T-cell (primary cell): ENCODE measurements at regions not wholly inside any gene's neighbourhood (a gene's known extent, or its start where the extent isn't known, plus 50 kb on each side); places are given as distances from the start of the nearest gene placed in this dataset.

Source experiments
- ATAC-seq, 4 experiments: fragments of 200-7000 bp in 3 of 4; fragments of 150-1000 bp in 1 of 4; cut with Tn5 transposase; replicated peaks in 1 of 4; 1 replicate in 3 of 4; 2 replicates in 1 of 4; pipeline ENCODE4 v1.10.0; 2021; ENCODE audit warnings: moderate library complexity in 3 of 4, mild to moderate bottlenecking in 2 of 4, moderate number of reproducible peaks in 1 of 4
- CTCF ChIA-PET, 2 donors: fragments of 300-600 bp; sonication (Branson Sonifier 250); formaldehyde crosslinking; loops; one replicate each; lab custom pipeline; 2022; ENCODE audit warnings: antibody characterized with exemption in 2 of 2; lab: Charles Lee
- POLR2A ChIA-PET, 2 donors: fragments of 300-600 bp; sonication (Branson Sonifier 250); formaldehyde crosslinking; loops; one replicate each; lab custom pipeline; 2022; ENCODE audit warnings: antibody characterized with exemption in 2 of 2; lab: Charles Lee
- DNase-seq, 35 experiments: peaks; one replicate each; pipeline versions ENCODE4 v3.0.0 to v3.0.0-alpha.2; 2013 to 2023
- H3K27ac ChIP-seq: one replicate; pipeline ENCODE4 v1.5.1; 2013; ENCODE audit warnings: low read length
- H3K27me3 ChIP-seq, 2 experiments: replicated peaks in 1 of 2; 1 replicate in 1 of 2; 2 replicates in 1 of 2; pipeline versions ENCODE4 v1.6.1 to v1.7.0; 2013; ENCODE audit warnings: low read length in 1 of 2, mixed read lengths in 1 of 2; ENCODE audit not compliant: control insufficient read depth in 2 of 2, insufficient read depth in 2 of 2; ENCODE audit errors: extremely low read depth in 1 of 2
- H3K36me3 ChIP-seq, 2 donors: 1 replicate in 1 of 2; 2 replicates in 1 of 2; pipeline versions ENCODE4 v1.6.1 to v1.7.0; 2013; ENCODE audit warnings: low read length in 1 of 2; ENCODE audit not compliant: control insufficient read depth in 2 of 2, insufficient read depth in 1 of 2; ENCODE audit errors: extremely low read depth in 1 of 2
- H3K4me1 ChIP-seq, 2 experiments: 1 replicate in 1 of 2; 2 replicates in 1 of 2; pipeline versions ENCODE4 v1.6.1 to v1.7.0; 2013; ENCODE audit warnings: low read length in 2 of 2, mixed read lengths in 1 of 2; ENCODE audit not compliant: insufficient read depth in 2 of 2, control insufficient read depth in 1 of 2; ENCODE audit errors: extremely low read depth in 1 of 2
- H3K4me3 ChIP-seq, 2 donors: 1 replicate in 1 of 2; 2 replicates in 1 of 2; pipeline versions ENCODE4 v1.5.1 to v1.7.0; 2013; ENCODE audit warnings: mild to moderate bottlenecking in 2 of 2, low read length in 1 of 2, moderate library complexity in 1 of 2; ENCODE audit not compliant: control insufficient read depth in 1 of 2; ENCODE audit errors: extremely low read depth in 1 of 2
- H3K9me3 ChIP-seq: 2 replicates; pipeline ENCODE4 v1.7.0; 2013
- H3K27ac Mint-ChIP-seq, 2 donors: one replicate each; pipeline ENCODE4 v1.8.0; 2020 to 2021; ENCODE audit warnings: mild to moderate bottlenecking in 2 of 2, mixed read lengths in 2 of 2
- H3K27me3 Mint-ChIP-seq, 2 donors: one replicate each; pipeline ENCODE4 v1.8.0; 2021 to 2022; ENCODE audit warnings: mixed read lengths in 2 of 2
- H3K36me3 Mint-ChIP-seq: one replicate; pipeline ENCODE4 v1.8.0; 2021; ENCODE audit warnings: mixed read lengths
- H3K4me1 Mint-ChIP-seq, 3 donors: one replicate each; pipeline ENCODE4 v1.8.0; 2020 to 2022; ENCODE audit warnings: mixed read lengths in 3 of 3, mild to moderate bottlenecking in 1 of 3
- H3K4me3 Mint-ChIP-seq, 3 donors: one replicate each; pipeline ENCODE4 v1.8.0; 2020 to 2022; ENCODE audit warnings: mild to moderate bottlenecking in 3 of 3, mixed read lengths in 3 of 3, moderate library complexity in 3 of 3
- H3K9me3 Mint-ChIP-seq, 3 donors: one replicate each; pipeline ENCODE4 v1.8.0; 2020 to 2022; ENCODE audit warnings: mixed read lengths in 3 of 3
- WGBS: methylation state at CpG from one replicate; pipeline ENCODE4 v1.1.5; 2013; ENCODE audit warnings: missing lambda C conversion rate; ENCODE audit not compliant: insufficient coverage; 5-methylcytosine and 5-hydroxymethylcytosine counted together

DNA sequence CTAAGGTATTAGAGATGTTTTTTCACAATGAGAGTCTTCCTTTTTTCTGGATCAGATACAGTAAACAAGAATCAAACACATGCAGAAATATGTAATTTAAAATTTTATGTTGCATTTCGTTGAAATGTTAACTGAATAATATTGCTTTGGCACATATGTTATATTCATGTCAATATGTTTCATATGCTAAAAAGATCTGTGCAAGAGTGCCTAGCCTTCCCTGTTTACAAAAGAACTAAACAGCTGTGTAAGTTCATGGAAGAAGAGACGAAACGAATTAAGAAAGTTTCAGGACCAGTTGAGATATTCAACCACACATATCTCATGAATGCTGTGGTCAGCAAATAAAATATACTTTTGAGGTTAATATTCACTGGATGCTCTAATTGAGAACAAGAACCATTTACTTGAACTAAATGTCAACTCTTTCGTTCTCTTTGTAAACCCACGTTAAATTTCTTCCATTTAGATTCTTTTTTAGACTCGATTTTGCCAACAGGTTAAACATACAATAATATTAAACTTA is 289.5 kb downstream of the FOXG1 start:
- no peaks in the 10 kb centered on the region for H3K27me3 ChIP-seq
- H3K4me1 ChIP-seq: no peaks in the 10 kb centered on the region
- ChIA-PET CTCF (no interaction called here), POLR2A (interaction anchor here in 1 of 2 donors (0.6 kb wide), 1 partner anchor 121 kb away, joined by 3 read pairs; no protein-coding TSS in a partner anchor)
- no peak overlapping the region for H3K27ac ChIP-seq
- ATAC-seq (no peak), DNase-seq (no peak)
- Mint-ChIP-seq H3K9me3 (peaks cover 3 to 30% (median 16%) of the 10 kb centered on the region in 3 donors), H3K27me3 (no peaks in the 10 kb centered on the region), H3K36me3 (no peaks in the 10 kb centered on the region), H3K4me3 (no peak overlapping the region), H3K4me1 (no peaks in the 10 kb centered on the region), H3K27ac (no peak overlapping the region)
- no CpG with 5 or more reads among the region's 6 CpGs for WGBS
- no peak overlapping the region for H3K4me3 ChIP-seq
- H3K9me3 ChIP-seq: no peaks in the 10 kb centered on the region
- H3K36me3 ChIP-seq: no peaks in the 10 kb centered on the region

DNA sequence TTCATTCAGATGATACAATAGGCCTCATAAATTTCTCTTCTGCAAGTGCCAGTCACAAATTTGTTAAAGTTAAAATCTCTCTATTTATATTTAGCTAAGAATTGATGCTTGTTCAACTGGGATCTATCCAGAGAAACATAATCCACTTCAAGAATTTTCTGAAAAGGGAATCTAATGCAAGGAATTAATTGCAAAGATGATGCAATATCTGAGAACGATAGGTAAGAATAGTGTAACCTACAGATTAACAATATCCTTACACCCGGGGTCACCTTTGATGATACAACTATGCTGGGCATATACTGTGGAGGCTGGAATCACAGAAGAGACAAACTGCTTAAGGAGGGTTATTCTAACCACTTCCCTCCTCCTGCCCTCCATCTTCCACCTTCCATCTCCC is 295.1 kb downstream of the FOXG1 start:
- Histone ChIP-seq H3K27me3 (no peaks in the 10 kb centered on the region), H3K9me3 (no peaks in the 10 kb centered on the region), H3K4me1 (no peaks in the 10 kb centered on the region), H3K4me3 (no peak overlapping the region), H3K36me3 (no peaks in the 10 kb centered on the region), H3K27ac (no peak overlapping the region)
- DNase-seq (no peak), ATAC-seq (no peak)
- CTCF ChIA-PET: no interaction called here
- POLR2A ChIA-PET: no interaction called here
- Mint-ChIP-seq H3K4me3 (no peak overlapping the region), H3K9me3 (peaks cover 12 to 33% (median 25%) of the 10 kb centered on the region in 3 donors), H3K4me1 (no peaks in the 10 kb centered on the region), H3K27ac (no peak overlapping the region), H3K36me3 (no peaks in the 10 kb centered on the region), H3K27me3 (no peaks in the 10 kb centered on the region)
- no CpG with 5 or more reads among the region's 2 CpGs for WGBS

DNA sequence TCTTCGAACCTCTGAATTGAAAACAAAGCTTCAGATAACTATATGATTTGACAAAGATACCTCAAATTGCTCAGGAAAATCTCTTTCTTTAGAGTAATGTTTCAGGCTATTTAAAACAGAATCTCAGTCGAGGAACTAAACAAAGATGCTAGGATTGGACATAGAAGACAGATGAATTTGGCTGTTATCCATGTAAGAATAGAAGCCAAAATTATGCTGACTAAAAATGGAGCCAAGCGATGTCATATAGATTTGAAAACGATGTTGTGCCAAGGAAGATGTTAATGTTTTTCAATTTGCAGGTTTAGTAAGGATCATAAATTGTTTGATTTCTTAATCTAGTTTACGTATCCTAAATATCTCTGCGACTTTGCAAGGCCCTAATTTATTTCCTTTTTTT is 295.9 kb downstream of the FOXG1 start:
- ChIA-PET CTCF (no interaction called here), POLR2A (no interaction called here)
- no peak overlapping the region for H3K27ac ChIP-seq
- WGBS: 33% methylated on average over 1 of the region's 6 CpGs
- DNase-seq (no peak), ATAC-seq (no peak)
- Mint-ChIP-seq H3K4me1 (no peaks in the 10 kb centered on the region), H3K36me3 (no peaks in the 10 kb centered on the region), H3K9me3 (peaks cover 14 to 35% (median 26%) of the 10 kb centered on the region in 3 donors), H3K27me3 (no peaks in the 10 kb centered on the region), H3K27ac (no peak overlapping the region), H3K4me3 (no peak overlapping the region)
- no peaks in the 10 kb centered on the region for H3K4me1 ChIP-seq
- no peak overlapping the region for H3K4me3 ChIP-seq
- no peaks in the 10 kb centered on the region for H3K9me3 ChIP-seq
- no peaks in the 10 kb centered on the region for H3K36me3 ChIP-seq
- H3K27me3 ChIP-seq: no peaks in the 10 kb centered on the region

DNA sequence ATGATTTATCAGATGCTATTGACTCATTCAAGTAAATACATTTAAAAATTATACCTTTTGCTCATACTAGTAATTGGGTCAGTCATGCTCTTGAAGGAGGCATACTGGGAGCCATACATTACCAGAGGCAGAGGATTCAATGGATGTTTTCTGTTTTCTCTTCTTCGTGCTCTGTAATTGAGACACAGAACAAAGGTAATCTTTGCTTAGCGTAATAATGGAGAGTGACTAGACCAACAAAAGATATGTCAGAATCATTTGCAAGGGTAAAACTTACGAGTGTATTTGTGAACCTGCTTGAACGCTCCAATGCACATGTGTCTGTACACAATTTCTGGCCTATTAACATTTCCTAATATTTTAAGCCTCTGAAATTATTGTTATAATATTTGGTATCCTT is 296.4 kb downstream of the FOXG1 start:
- ChIA-PET POLR2A (no interaction called here), CTCF (no interaction called here)
- Mint-ChIP-seq H3K4me3 (no peak overlapping the region), H3K36me3 (no peaks in the 10 kb centered on the region), H3K4me1 (no peaks in the 10 kb centered on the region), H3K9me3 (peaks cover 19 to 35% (median 26%) of the 10 kb centered on the region in 3 donors), H3K27me3 (no peaks in the 10 kb centered on the region), H3K27ac (no peak overlapping the region)
- Histone ChIP-seq H3K9me3 (no peaks in the 10 kb centered on the region), H3K4me3 (no peak overlapping the region), H3K27me3 (no peaks in the 10 kb centered on the region), H3K4me1 (no peaks in the 10 kb centered on the region), H3K27ac (no peak overlapping the region), H3K36me3 (no peaks in the 10 kb centered on the region)
- DNase-seq (no peak), ATAC-seq (no peak)
- 58% methylated on average over 2 of the region's 4 CpGs for WGBS

DNA sequence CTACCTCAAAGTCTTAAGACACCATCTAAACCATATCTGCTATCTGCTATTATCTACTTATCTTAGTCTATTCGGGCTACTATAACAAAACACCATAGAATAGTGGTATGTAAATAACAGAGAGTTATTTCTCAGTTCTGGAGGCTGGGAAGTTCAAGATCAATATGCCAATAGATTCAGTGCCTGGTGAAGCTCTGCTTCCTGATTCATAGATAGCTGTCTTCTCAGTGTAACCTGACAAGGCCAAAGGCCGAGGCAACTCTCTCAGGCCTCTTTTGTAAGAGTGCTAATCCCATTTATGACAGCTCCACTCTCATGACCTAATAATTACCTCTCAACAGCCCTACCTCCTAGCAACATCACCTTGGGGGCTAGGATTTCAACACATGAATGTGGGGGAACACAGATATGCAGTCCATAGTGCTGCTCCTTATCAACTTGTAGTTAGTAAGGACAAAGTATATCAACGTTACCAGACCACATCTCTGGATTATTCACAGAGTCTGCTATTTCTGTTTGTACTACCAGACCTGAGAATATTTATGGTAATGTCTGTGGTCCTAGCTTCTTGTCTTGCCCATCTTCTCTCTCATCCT is 297.8 kb downstream of the FOXG1 start:
- H3K27ac ChIP-seq: no peak overlapping the region
- Mint-ChIP-seq H3K4me1 (no peaks in the 10 kb centered on the region), H3K27me3 (no peaks in the 10 kb centered on the region), H3K9me3 (peaks cover 25 to 41% (median 30%) of the 10 kb centered on the region in 3 donors), H3K36me3 (no peaks in the 10 kb centered on the region), H3K27ac (no peak overlapping the region), H3K4me3 (no peak overlapping the region)
- ChIA-PET POLR2A (no interaction called here), CTCF (no interaction called here)
- H3K36me3 ChIP-seq: no peaks in the 10 kb centered on the region
- H3K9me3 ChIP-seq: no peaks in the 10 kb centered on the region
- ATAC-seq: no peak
- H3K27me3 ChIP-seq: no peaks in the 10 kb centered on the region
- DNase-seq: no peak
- H3K4me3 ChIP-seq: no peak overlapping the region
- no CpG with 5 or more reads among the region's 3 CpGs for WGBS
- H3K4me1 ChIP-seq: no peaks in the 10 kb centered on the region

DNA sequence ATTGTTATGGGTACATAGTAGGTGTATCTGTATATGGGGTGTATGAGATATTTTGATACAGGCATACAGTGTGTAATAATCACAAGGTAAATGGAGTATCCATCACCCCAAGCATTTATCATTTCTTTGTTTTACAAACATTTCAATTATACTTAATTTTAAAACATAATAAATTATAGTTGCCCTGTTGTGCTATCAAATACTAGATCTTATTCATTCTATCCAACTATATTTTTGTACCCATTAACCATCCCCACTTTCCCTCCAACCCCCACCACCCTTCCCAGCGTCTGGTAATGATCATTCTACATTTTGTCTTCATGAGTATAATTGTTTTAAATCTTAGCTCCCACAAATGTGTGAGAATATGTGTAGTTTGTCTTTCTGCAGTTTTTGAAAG is 302.6 kb downstream of the FOXG1 start:
- POLR2A ChIA-PET: no interaction called here
- Histone ChIP-seq H3K4me1 (no peaks in the 10 kb centered on the region), H3K27ac (no peak overlapping the region), H3K36me3 (no peaks in the 10 kb centered on the region), H3K27me3 (no peaks in the 10 kb centered on the region), H3K4me3 (no peak overlapping the region), H3K9me3 (no peaks in the 10 kb centered on the region)
- Mint-ChIP-seq H3K9me3 (peaks cover 30 to 44% (median 33%) of the 10 kb centered on the region in 3 donors), H3K27me3 (no peaks in the 10 kb centered on the region), H3K4me3 (no peak overlapping the region), H3K27ac (no peak overlapping the region), H3K36me3 (no peaks in the 10 kb centered on the region), H3K4me1 (no peaks in the 10 kb centered on the region)
- ATAC-seq (no peak), DNase-seq (no peak)
- CTCF ChIA-PET: no interaction called here
- no CpG with 5 or more reads among the region's 1 CpG for WGBS

DNA sequence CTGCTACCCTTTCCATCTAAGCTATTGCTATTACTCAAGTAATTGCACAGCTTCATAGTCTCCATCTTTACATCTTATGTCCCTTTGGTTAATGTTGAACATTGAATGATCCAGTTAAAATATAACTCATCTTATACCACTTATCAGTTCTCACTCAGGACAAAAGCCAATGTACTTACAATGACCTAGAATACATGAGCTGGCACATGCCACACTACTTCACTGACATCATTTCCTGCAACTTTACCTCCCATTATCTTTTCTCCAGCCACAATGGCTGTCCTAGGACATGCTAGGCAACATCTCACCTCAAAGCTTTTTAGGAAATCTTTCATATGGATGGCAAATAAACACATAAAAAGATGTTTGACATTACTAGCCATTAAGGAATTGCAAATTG is 309.2 kb downstream of the FOXG1 start:
- Mint-ChIP-seq H3K36me3 (no peaks in the 10 kb centered on the region), H3K27ac (no peak overlapping the region), H3K4me1 (no peaks in the 10 kb centered on the region), H3K27me3 (no peaks in the 10 kb centered on the region), H3K9me3 (peaks cover 15 to 43% (median 22%) of the 10 kb centered on the region in 3 donors), H3K4me3 (no peak overlapping the region)
- ATAC-seq (no peak), DNase-seq (no peak)
- Histone ChIP-seq H3K4me3 (no peak overlapping the region), H3K27me3 (no peaks in the 10 kb centered on the region), H3K4me1 (no peaks in the 10 kb centered on the region), H3K36me3 (no peaks in the 10 kb centered on the region), H3K9me3 (no peaks in the 10 kb centered on the region), H3K27ac (no peak overlapping the region)
- POLR2A ChIA-PET: no interaction called here
- CTCF ChIA-PET: no interaction called here
